HG02642 (cell line): ENCODE measurements at regions not wholly inside any gene's neighbourhood (a gene's known extent, or its start where the extent isn't known, plus 50 kb on each side); places are given as distances from the start of the nearest gene placed in this dataset.
"Not testable (repeated sequence)": the region's sequence is repeated elsewhere in the genome, so short reads cannot be mapped to it uniquely, and the experiment has no call there.

ENCODE experiments used
- ATAC-seq: cut with Tn5 transposase; IDR thresholded peaks from one replicate; pipeline ENCODE4 v1.9.1; 2021; ENCODE audit warnings: mild to moderate bottlenecking; ENCODE audit not compliant: unreplicated experiment, poor library complexity

DNA sequence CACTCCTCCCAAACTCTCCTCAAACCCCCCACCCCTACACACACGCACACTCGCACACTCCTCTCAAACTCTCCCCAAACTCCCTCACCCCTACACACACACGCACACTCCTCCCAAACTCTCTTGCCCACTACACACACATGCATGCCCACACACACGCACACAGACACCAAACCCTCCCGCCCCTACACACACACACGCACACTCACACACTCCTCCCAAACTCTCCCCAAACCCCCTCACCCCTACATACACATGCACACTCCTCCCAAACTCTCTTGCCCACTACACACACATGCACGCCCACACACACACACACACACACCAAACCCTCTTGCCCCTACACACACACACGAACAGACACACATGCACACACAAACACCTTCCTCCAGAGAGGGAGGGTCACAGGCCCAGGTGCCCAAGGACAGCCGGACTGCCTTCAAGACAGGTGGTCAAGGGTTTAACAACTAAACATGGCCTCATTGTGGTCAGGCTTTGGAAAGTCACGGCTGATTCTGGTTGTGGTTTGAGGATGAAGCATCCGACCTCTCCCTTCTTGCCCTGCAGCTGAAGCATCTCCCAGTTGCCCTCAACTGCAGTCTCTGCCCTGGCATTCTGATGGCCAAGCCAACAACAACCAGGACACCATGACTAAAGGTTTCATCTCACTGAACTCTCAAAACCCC is 72.3 kb upstream of the SNTG2 start:
- no peak for ATAC-seq

GRCh38 chr2:877747-878146 is 72.9 kb upstream of the SNTG2 start:
- no peak for ATAC-seq

DNA sequence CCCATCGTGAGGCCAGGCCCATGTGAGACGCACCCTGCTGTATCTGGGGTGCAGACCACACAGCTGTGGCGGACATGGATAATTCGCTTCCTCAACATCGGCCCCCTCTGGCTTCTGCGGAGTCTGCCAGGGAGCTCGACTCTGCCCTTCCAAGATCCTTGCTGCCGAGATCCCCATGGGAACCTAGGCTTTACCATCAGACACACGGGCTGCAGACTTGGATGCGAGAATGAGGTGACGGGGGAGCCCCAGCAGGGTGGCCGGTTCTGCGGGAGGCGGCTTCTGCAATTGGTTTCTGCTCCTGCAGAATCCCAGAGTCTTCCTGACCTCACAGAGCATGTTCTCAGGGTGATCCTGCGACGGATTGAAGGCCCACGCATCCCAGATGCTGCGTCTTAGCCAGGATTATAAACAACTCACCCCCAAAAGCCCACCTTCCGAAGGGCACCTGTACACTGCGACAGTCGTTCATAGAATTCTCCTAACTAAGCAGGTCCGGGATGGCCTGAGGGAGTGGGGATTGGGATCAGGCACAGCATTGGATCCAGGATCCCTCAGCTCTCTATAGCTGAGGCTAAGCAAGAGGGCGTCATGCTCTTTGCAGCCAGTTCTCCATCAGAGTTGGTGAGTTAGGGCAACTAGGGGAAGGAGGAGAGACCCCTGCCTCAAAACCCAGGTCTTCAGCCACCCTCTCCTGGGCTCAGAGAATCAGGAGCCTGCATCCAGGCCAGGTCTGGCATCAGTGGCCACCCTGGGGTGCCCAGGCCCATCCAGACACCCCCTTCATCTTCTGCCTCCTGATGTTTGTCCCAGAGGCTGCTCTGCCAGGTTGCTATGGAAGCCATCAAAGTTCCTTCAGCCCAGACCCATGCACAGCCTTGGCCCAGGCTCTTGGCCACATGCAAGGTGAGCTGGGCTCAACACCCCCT is 74.7 kb upstream of the SNTG2 start:
- no peak for ATAC-seq

- ATAC-seq: no peak
These were observed 76.7 kb upstream of the SNTG2 start for GRCh38 chr2:873651-874580.

GRCh38 chr2:873027-873426 is 77.6 kb upstream of the SNTG2 start:
- ATAC-seq: no peak

GRCh38 chr2:871926-872680 is 78.5 kb upstream of the SNTG2 start:
- no peak for ATAC-seq

DNA sequence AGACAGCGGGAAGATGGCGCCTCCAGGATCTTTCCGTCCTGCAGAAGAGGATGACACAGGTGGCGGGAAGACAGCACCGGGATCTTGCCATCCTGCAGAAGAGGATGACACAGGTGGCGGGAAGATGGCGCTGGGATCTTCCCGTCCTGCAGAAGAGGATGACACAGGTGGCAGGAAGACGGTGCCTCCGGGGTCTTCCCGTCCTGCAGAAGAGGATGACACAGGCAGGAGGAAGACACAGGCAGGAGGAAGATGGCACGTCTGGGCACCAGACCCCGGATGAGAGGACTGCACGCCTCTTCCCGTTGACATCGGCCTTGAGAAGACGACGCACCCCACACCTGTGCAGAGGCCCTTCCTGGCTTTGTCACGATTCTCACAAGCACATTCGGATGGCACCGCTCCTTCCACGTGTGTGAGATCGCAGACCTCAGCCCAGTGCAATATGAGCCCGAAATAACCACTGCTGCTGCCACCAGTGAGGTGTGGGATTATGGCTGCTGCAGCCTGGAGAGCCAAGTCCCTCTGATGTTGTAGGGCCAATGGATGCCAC is 79.4 kb upstream of the SNTG2 start:
- ATAC-seq: no peak

GRCh38 chr2:870426-870825 is 80.2 kb upstream of the SNTG2 start:
- ATAC-seq: no peak

- ATAC-seq: no peak
These were observed 80.8 kb upstream of the SNTG2 start for GRCh38 chr2:869894-870293.

DNA sequence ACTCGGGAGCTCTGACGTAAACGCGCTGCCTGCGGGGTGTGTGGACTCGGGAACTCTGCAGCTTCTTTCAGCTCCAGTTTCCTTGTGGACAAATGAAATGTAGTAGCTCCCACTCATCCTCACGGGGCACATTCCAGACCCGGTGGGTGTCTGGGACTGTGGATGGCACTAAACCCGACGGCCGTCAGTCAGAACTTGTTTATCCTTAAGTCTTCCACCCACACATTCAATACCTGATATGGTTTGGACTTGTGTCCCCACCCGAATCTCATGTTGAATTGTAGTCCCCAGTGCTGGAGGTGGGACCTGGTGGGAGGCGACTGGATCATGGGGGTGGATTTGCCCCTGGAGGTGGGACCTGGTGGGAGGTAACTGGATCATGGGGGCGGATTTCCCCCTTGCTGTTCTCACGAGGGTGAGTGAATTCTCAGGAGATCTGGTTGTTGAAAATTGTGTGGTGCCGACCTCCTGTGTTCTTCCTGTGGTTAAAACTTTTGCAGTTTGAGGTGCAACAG is 81.2 kb upstream of the SNTG2 start:
- no peak for ATAC-seq

DNA sequence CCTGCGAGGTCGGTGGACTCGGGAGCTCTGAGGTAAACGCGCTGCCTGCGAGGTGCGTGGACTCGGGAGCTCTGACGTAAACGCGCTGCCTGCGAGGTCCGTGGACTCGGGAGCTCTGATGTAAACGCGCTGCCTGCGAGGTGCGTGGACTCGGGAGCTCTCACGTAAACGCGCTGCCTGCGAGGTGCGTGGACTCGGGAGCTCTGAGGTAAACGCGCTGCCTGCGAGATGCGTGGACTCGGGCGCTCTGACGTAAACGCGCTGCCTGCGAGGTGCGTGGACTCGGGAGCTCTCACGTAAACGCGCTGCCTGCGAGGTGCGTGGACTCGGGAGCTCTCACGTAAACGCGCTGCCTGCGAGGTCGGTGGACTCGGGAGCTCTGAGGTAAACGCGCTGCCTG is 81.8 kb upstream of the SNTG2 start:
- ATAC-seq: not testable (repeated sequence)

GRCh38 chr2:867296-867695 is 83.4 kb upstream of the SNTG2 start:
- no peak for ATAC-seq

- no peak for ATAC-seq
These were observed 83.8 kb upstream of the SNTG2 start for GRCh38 chr2:866887-867286.

- no peak for ATAC-seq
These were observed 84.5 kb upstream of the SNTG2 start for GRCh38 chr2:866009-866680.

DNA sequence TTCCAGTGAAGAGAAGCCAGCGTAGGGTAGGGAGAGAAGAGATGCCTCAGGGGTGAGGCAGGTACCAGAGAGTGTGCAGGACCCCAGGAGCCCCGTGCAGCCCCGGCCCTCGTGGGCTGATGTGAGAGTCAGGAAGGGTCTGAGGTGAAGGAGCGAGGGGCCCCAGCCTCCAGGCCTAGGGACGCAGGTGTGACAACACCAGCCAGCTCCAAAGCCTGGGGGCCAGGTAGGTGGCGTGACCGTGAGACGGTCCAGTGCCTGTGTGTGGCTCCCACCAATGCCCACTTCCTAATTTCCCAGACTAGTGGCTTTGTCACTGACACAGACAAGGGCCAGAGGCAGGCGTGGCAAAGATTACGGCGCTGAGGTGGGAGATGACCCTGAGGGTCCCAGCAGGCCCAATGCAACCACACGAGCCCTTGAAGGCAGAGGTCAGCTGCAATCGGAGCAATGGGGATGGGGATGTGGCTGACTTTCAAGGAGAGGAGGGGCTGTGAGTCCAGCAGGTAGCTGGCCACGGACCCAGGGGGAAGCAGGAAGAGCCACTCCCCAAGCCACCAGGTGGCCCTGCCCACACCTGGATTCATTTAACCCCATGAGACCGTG is 86.0 kb upstream of the SNTG2 start:
- no peak for ATAC-seq

DNA sequence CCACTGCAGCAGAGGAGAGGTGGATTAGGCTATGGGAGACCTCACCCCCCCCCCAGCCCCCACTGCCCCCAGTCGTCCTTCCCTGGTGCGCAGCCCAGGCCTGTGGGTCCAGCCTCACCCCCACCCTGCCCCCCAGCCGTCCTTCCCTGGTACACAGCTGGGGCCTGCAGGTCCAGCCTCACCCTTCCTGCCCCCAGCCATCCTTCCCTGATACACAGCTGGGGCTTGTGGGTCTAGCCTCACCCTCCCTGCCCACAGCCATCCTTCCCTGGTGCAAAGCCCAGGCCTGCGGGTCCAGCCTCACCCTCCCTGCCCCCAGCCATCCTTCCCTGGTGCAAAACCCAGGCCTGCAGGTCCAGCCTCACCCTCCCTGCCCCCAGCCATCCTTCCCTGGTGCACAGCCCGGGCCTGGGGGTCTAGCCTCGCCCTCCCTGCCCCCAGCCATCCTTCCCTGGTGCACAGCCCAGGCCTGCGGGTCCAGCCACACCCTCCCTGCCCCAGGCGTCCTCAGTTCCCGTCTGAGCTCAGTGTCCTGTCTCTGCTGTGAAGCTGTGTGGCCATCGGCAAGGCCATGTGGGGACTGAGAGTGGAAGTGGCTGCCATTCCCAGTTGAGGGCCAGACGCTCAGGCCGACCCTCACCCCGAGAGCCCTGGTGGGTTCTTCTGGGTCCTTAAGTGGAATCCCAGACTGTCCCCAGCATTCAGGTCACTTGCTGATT is 86.8 kb upstream of the SNTG2 start:
- ATAC-seq: no peak

- ATAC-seq: no peak
These were observed 87.8 kb upstream of the SNTG2 start for GRCh38 chr2:862731-863466.
